KMS-11 (cell line): ENCODE measurements at regions not wholly inside any gene's neighbourhood (a gene's known extent, or its start where the extent isn't known, plus 50 kb on each side); places are given as distances from the start of the nearest gene placed in this dataset.

Experiments
- H2AFZ ChIP-seq: fragments of 200-600 bp; sonication (generic); 2 replicates; pipeline ENCODE4 v1.6.1; 2016; ENCODE audit warnings: antibody characterized with exemption, mixed run types, low read depth
- H3K27ac ChIP-seq: fragments of 200-600 bp; sonication (generic); 2 replicates; pipeline ENCODE4 v1.6.1; 2016; ENCODE audit warnings: mild to moderate bottlenecking, mixed run types
- H3K27me3 ChIP-seq: fragments of 200-600 bp; sonication (generic); 2 replicates; pipeline ENCODE4 v1.6.1; 2017; ENCODE audit warnings: mild to moderate bottlenecking, low read depth, mixed run types, moderate library complexity; ENCODE audit not compliant: insufficient read depth
- H3K36me3 ChIP-seq: fragments of 200-600 bp; sonication (generic); 2 replicates; pipeline ENCODE4 v1.6.1; 2017; ENCODE audit warnings: mild to moderate bottlenecking, mixed run types; ENCODE audit not compliant: insufficient read depth
- H3K4me1 ChIP-seq: fragments of 200-600 bp; sonication (generic); 2 replicates; pipeline ENCODE4 v1.6.1; 2016; ENCODE audit warnings: mild to moderate bottlenecking, low read depth, mixed run types; ENCODE audit not compliant: poor library complexity, severe bottlenecking
- H3K4me2 ChIP-seq: fragments of 200-600 bp; sonication (generic); 2 replicates; pipeline ENCODE4 v1.7.0; 2016; ENCODE audit warnings: mild to moderate bottlenecking, mixed run types
- H3K4me3 ChIP-seq: fragments of 200-600 bp; sonication (generic); IDR thresholded peaks from 2 replicates; pipeline ENCODE4 v1.6.1; 2017; ENCODE audit warnings: low read depth, low read length, mixed read lengths; ENCODE audit not compliant: insufficient read depth
- H3K79me2 ChIP-seq: fragments of 200-600 bp; sonication (generic); 2 replicates; pipeline ENCODE4 v1.6.1; 2016; ENCODE audit warnings: low read depth, mixed run types; ENCODE audit not compliant: insufficient read depth
- H3K9ac ChIP-seq: fragments of 200-600 bp; sonication (generic); 2 replicates; pipeline ENCODE4 v1.6.1; 2016; ENCODE audit warnings: mild to moderate bottlenecking, mixed run types
- H4K20me1 ChIP-seq: fragments of 200-600 bp; sonication (generic); 2 replicates; pipeline ENCODE4 v1.6.1; 2016; ENCODE audit warnings: mild to moderate bottlenecking, mixed run types; ENCODE audit not compliant: insufficient read depth
- CTCF ChIP-seq: fragments of 200-600 bp; sonication (generic); conservative IDR thresholded peaks from 2 replicates; pipeline ENCODE4 v1.6.1; 2017; ENCODE audit warnings: low read depth, mild to moderate bottlenecking, antibody characterized with exemption, low read length, moderate library complexity, mixed read lengths

GRCh38 chr19:28207244-28207643 is 1005.7 kb downstream of the UQCRFS1 start:
- peaks cover 19% of the 10 kb centered on the region for H3K4me1 ChIP-seq
- no peak overlapping the region for H3K27ac ChIP-seq
- no peak overlapping the region for H3K9ac ChIP-seq
- H2AFZ ChIP-seq = no peak overlapping the region
- H3K36me3 ChIP-seq = no peaks in the 10 kb centered on the region
- H3K27me3 ChIP-seq = no peaks in the 10 kb centered on the region
- TF ChIP-seq CTCF = no peak
- H3K79me2 ChIP-seq = no peaks in the 10 kb centered on the region
- H3K4me3 ChIP-seq = no peak overlapping the region
- no peaks in the 10 kb centered on the region for H4K20me1 ChIP-seq
- no peak overlapping the region for H3K4me2 ChIP-seq

DNA sequence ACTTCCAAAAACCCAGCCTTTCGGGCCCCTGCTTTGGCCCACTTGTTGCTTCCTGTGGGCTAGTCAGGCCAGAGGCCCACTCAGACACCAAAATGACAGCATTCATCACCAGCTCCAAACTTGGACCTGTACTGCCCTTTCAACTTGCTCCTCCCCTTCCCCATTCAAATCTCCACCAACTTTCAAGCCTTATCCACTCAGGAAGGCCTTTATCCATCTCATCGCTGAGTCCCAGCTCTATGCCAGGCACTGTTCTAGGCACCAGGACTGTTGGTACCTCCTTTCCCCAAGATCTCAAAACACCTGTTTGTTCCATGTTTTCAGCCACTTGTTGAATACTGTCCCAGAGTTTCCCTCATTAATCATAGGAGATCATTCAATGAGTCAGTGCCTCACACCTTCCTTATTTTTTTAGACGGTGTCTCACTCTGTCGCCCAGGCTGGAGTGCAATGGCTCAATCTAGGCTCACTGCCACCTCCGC is 1011.4 kb downstream of the UQCRFS1 start:
- no peak for TF ChIP-seq CTCF
- H3K36me3 ChIP-seq = no peaks in the 10 kb centered on the region
- H3K9ac ChIP-seq = no peak overlapping the region
- no peaks in the 10 kb centered on the region for H4K20me1 ChIP-seq
- no peak overlapping the region for H2AFZ ChIP-seq
- no peaks in the 10 kb centered on the region for H3K79me2 ChIP-seq
- H3K27me3 ChIP-seq = no peaks in the 10 kb centered on the region
- no peak overlapping the region for H3K4me3 ChIP-seq
- no peak overlapping the region for H3K27ac ChIP-seq
- H3K4me2 ChIP-seq = no peak overlapping the region
- no peaks in the 10 kb centered on the region for H3K4me1 ChIP-seq

- H3K4me1 ChIP-seq = no peaks in the 10 kb centered on the region
These were observed 1013.6 kb downstream of the UQCRFS1 start for GRCh38 chr19:28199323-28199722.

GRCh38 chr19:28196961-28197360 is 1016.0 kb downstream of the UQCRFS1 start:
- no peak overlapping the region for H3K9ac ChIP-seq
- no peak overlapping the region for H2AFZ ChIP-seq
- H3K79me2 ChIP-seq = no peaks in the 10 kb centered on the region
- TF ChIP-seq CTCF = no peak
- H3K4me3 ChIP-seq = no peak overlapping the region
- H3K36me3 ChIP-seq = no peaks in the 10 kb centered on the region
- H3K4me2 ChIP-seq = no peak overlapping the region
- no peak overlapping the region for H3K27ac ChIP-seq
- H3K4me1 ChIP-seq = no peaks in the 10 kb centered on the region
- no peaks in the 10 kb centered on the region for H3K27me3 ChIP-seq
- no peaks in the 10 kb centered on the region for H4K20me1 ChIP-seq

More at GRCh38 chr19:28199323-28199722, 1013.6 kb downstream of the UQCRFS1 start:
- Histone ChIP-seq H3K36me3 (no peaks in the 10 kb centered on the region), H2AFZ (no peak overlapping the region), H3K27me3 (no peaks in the 10 kb centered on the region), H3K9ac (no peak overlapping the region), H3K27ac (no peak overlapping the region), H4K20me1 (no peaks in the 10 kb centered on the region), H3K4me2 (no peak overlapping the region), H3K4me3 (no peak overlapping the region), H3K79me2 (no peaks in the 10 kb centered on the region)
- no peak for TF ChIP-seq CTCF
